ENCODE measurements at regions not wholly inside any gene's neighbourhood (a gene's known extent, or its start where the extent isn't known, plus 50 kb on each side); places are given as distances from the start of the nearest gene placed in this dataset.

- TF ChIP-seq TAF1 (conservative IDR thresholded peaks at IDR 0.05) (no peak), CTCF (IDR thresholded peaks at IDR 0.05; ENCODE audit: low read depth, low read length, missing input control) (no peak), ZBTB33 (IDR thresholded peaks at IDR 0.05) (no peak), RAD21 (IDR thresholded peaks at IDR 0.05) (no peak), EGR1 (IDR thresholded peaks at IDR 0.05; ENCODE audit: low read depth in 2 of 2) (no peak)
These were observed 61.6 kb downstream of the MAD2L1 start for GRCh38 chr4:120005076-120005475.
